K562 (cell line): ENCODE measurements at regions not wholly inside any gene's neighbourhood (a gene's known extent, or its start where the extent isn't known, plus 50 kb on each side); places are given as distances from the start of the nearest gene placed in this dataset.

Experiments
- TF ChIP-seq, protein P1 (sequence below), 2 experiments: fragments of 450-650 bp; formaldehyde crosslinking in 1 of 2; IDR thresholded peaks; 2 replicates each; pipeline versions ENCODE4 v1.4.0 to v1.6.1; 2014 to 2020; ENCODE audit warnings: mild to moderate bottlenecking in 2 of 2, borderline replicate concordance in 1 of 2, low read depth in 1 of 2
- TF ChIP-seq, protein P2 (sequence below), 2 experiments: fragments of 450-650 bp; IDR thresholded peaks; 2 replicates each; pipeline ENCODE4 v1.6.1; 2016

DNA sequence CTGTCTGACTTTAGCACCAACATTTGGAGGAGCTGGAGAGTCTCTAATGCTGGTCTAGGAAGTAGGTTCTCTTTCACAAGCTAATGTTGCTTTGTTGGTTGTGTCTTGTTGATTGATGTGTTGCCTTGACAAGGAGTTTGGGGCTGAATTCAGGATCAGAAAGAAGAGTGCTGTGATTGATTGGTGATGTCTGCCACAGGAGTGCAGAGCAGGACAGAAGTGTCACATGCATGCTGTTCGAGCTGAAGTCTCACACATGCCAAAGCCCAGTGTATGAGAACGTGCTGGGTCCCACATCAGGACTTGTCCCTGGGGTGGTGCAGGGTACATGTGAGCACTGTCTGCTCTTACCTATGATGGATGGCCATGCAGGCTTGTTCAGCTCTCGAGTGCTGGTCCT, 694.4 kb downstream of the MATN1 start (continued):
- TF ChIP-seq, protein P1, sequence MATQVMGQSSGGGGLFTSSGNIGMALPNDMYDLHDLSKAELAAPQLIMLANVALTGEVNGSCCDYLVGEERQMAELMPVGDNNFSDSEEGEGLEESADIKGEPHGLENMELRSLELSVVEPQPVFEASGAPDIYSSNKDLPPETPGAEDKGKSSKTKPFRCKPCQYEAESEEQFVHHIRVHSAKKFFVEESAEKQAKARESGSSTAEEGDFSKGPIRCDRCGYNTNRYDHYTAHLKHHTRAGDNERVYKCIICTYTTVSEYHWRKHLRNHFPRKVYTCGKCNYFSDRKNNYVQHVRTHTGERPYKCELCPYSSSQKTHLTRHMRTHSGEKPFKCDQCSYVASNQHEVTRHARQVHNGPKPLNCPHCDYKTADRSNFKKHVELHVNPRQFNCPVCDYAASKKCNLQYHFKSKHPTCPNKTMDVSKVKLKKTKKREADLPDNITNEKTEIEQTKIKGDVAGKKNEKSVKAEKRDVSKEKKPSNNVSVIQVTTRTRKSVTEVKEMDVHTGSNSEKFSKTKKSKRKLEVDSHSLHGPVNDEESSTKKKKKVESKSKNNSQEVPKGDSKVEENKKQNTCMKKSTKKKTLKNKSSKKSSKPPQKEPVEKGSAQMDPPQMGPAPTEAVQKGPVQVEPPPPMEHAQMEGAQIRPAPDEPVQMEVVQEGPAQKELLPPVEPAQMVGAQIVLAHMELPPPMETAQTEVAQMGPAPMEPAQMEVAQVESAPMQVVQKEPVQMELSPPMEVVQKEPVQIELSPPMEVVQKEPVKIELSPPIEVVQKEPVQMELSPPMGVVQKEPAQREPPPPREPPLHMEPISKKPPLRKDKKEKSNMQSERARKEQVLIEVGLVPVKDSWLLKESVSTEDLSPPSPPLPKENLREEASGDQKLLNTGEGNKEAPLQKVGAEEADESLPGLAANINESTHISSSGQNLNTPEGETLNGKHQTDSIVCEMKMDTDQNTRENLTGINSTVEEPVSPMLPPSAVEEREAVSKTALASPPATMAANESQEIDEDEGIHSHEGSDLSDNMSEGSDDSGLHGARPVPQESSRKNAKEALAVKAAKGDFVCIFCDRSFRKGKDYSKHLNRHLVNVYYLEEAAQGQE (IDR thresholded peaks at IDR 0.05; ENCODE audit: borderline replicate concordance): 0 out of 2 replicates have a peak, but pooled peaks have one; percentile 4
- TF ChIP-seq, protein P1 (CRISPR knock-in tag; IDR thresholded peaks at IDR 0.05; ENCODE audit: low read depth): no peak
- TF ChIP-seq, protein P2, sequence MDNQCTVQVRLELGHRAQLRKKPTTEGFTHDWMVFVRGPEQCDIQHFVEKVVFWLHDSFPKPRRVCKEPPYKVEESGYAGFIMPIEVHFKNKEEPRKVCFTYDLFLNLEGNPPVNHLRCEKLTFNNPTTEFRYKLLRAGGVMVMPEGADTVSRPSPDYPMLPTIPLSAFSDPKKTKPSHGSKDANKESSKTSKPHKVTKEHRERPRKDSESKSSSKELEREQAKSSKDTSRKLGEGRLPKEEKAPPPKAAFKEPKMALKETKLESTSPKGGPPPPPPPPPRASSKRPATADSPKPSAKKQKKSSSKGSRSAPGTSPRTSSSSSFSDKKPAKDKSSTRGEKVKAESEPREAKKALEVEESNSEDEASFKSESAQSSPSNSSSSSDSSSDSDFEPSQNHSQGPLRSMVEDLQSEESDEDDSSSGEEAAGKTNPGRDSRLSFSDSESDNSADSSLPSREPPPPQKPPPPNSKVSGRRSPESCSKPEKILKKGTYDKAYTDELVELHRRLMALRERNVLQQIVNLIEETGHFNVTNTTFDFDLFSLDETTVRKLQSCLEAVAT (IDR thresholded peaks at IDR 0.05): peak in 1 of 2 experiments; percentile 96; a peak in 2 of 4 replicates
